Mesendoderm (in vitro differentiated cells): ENCODE measurements at regions not wholly inside any gene's neighbourhood (a gene's known extent, or its start where the extent isn't known, plus 50 kb on each side); places are given as distances from the start of the nearest gene placed in this dataset.
A peak's percentile ranks its signal among the peaks of the same experiment; 100 is the strongest.
"Not testable (repeated sequence)": the region's sequence is repeated elsewhere in the genome, so short reads cannot be mapped to it uniquely, and the experiment has no call there.

Experiments used
- DNase-seq: peaks from one replicate; pipeline ENCODE4 v3.0.0; 2013
- H2AK5ac ChIP-seq: 2 replicates; pipeline ENCODE4 v1.6.1; 2013; ENCODE audit warnings: low read length, inconsistent platforms
- H2BK120ac ChIP-seq: 2 replicates; pipeline ENCODE4 v1.6.1; 2013; ENCODE audit warnings: low read depth, mild to moderate bottlenecking, low read length, moderate library complexity, mixed read lengths
- H2BK15ac ChIP-seq: replicated peaks from 2 replicates; pipeline ENCODE4 v1.6.1; 2013; ENCODE audit warnings: low read depth, mild to moderate bottlenecking, moderate library complexity
- H2BK5ac ChIP-seq: 2 replicates; pipeline ENCODE4 v1.6.1; 2013; ENCODE audit warnings: low read length, inconsistent platforms
- H3K18ac ChIP-seq: 2 replicates; pipeline ENCODE4 v1.6.1; 2013; ENCODE audit warnings: mild to moderate bottlenecking, low read length, mixed read lengths
- H3K23ac ChIP-seq: one replicate; pipeline ENCODE4 v1.6.1; 2013; ENCODE audit warnings: low read length
- H3K27ac ChIP-seq: 2 replicates; pipeline ENCODE4 v1.5.1; 2013; ENCODE audit warnings: low read depth, mild to moderate bottlenecking, inconsistent platforms, low read length, moderate library complexity
- H3K27me3 ChIP-seq: 2 replicates; pipeline ENCODE4 v1.6.1; 2013; ENCODE audit warnings: low read length, control low read depth, mild to moderate bottlenecking, inconsistent platforms; ENCODE audit not compliant: insufficient read depth, poor library complexity
- H3K36me3 ChIP-seq: 2 replicates; pipeline ENCODE4 v1.6.1; 2013; ENCODE audit warnings: low read length, inconsistent platforms; ENCODE audit not compliant: control insufficient read depth, insufficient read depth
- H3K4ac ChIP-seq: one replicate; pipeline ENCODE4 v1.6.1; 2013; ENCODE audit warnings: low read depth, mild to moderate bottlenecking, low read length, moderate library complexity
- H3K4me1 ChIP-seq: 2 replicates; pipeline ENCODE4 v1.6.1; 2013; ENCODE audit warnings: low read depth, low read length, inconsistent platforms; ENCODE audit not compliant: control insufficient read depth
- H3K4me2 ChIP-seq: 2 replicates; pipeline ENCODE4 v1.6.1; 2013; ENCODE audit warnings: low read length
- H3K4me3 ChIP-seq: 2 replicates; pipeline ENCODE4 v1.5.1; 2013; ENCODE audit warnings: mild to moderate bottlenecking, low read length
- H3K56ac ChIP-seq: one replicate; pipeline ENCODE4 v1.6.1; 2013; ENCODE audit warnings: low read length
- H3K79me1 ChIP-seq: 2 replicates; pipeline ENCODE4 v1.6.1; 2013; ENCODE audit warnings: low read length, inconsistent platforms
- H3K79me2 ChIP-seq: 2 replicates; pipeline ENCODE4 v1.6.1; 2013; ENCODE audit warnings: mild to moderate bottlenecking, low read length; ENCODE audit not compliant: control insufficient read depth, insufficient read depth
- H3K9ac ChIP-seq: 2 replicates; pipeline ENCODE4 v1.6.1; 2013; ENCODE audit warnings: low read length, inconsistent platforms
- H4K5ac ChIP-seq: one replicate; pipeline ENCODE4 v1.6.1; 2013; ENCODE audit warnings: low read length
- H4K8ac ChIP-seq: one replicate; pipeline ENCODE4 v1.6.1; 2013; ENCODE audit warnings: low read depth, mild to moderate bottlenecking, control low read depth, low read length, moderate library complexity
- WGBS: extraction: QIAGEN DNeasy Blood & Tissue Kit; methylation state at CpG from one replicate; pipeline ENCODE4 v1.1.7; 2013; ENCODE audit warnings: low lambda C conversion rate, missing lambda C conversion rate; ENCODE audit not compliant: insufficient coverage; ENCODE audit errors: extremely low coverage; 5-methylcytosine and 5-hydroxymethylcytosine counted together

GRCh38 chr16:29180206-29180600, 195.4 kb downstream of the LAT start:
- H3K36me3 ChIP-seq, H2AK5ac ChIP-seq, H4K5ac ChIP-seq, H3K9ac ChIP-seq, H3K79me1 ChIP-seq, H2BK5ac ChIP-seq, H3K4me1 ChIP-seq, H3K4me2 ChIP-seq, H3K27ac ChIP-seq, H3K4ac ChIP-seq, H3K18ac ChIP-seq, DNase-seq, H3K56ac ChIP-seq, H3K79me2 ChIP-seq, H3K23ac ChIP-seq, H2BK15ac ChIP-seq, H3K4me3 ChIP-seq, H4K8ac ChIP-seq, H2BK120ac ChIP-seq, H3K27me3 ChIP-seq: not testable (repeated sequence)
- no CpG with 5 or more reads among the region's 15 CpGs for WGBS

GRCh38 chr16:29179401-29180205, 194.8 kb downstream of the LAT start:
- H3K27ac ChIP-seq, H3K4me3 ChIP-seq, H3K4me2 ChIP-seq, H3K23ac ChIP-seq, H4K5ac ChIP-seq, H2BK15ac ChIP-seq, H3K9ac ChIP-seq, H3K4me1 ChIP-seq, H2AK5ac ChIP-seq, H3K18ac ChIP-seq, H3K4ac ChIP-seq, H3K27me3 ChIP-seq, H4K8ac ChIP-seq, H3K56ac ChIP-seq, H3K79me2 ChIP-seq, H3K79me1 ChIP-seq, H2BK5ac ChIP-seq, H3K36me3 ChIP-seq, H2BK120ac ChIP-seq: not testable (repeated sequence)
- peak; percentile 37 for DNase-seq
- no CpG with 5 or more reads among the region's 25 CpGs for WGBS

GRCh38 chr16:29177888-29178726, 193.3 kb downstream of the LAT start:
- WGBS = no CpG with 5 or more reads among the region's 24 CpGs
- peak; percentile 14 for DNase-seq
- not testable (repeated sequence) for H3K4me1 ChIP-seq, H3K27me3 ChIP-seq, H3K36me3 ChIP-seq, H2BK15ac ChIP-seq, H3K9ac ChIP-seq, H2AK5ac ChIP-seq, H3K23ac ChIP-seq, H3K79me1 ChIP-seq, H4K5ac ChIP-seq, H3K18ac ChIP-seq, H3K4me2 ChIP-seq, H3K79me2 ChIP-seq, H3K4me3 ChIP-seq, H3K27ac ChIP-seq, H4K8ac ChIP-seq, H2BK5ac ChIP-seq, H3K4ac ChIP-seq, H3K56ac ChIP-seq, H2BK120ac ChIP-seq

- H2BK15ac ChIP-seq, H3K4me2 ChIP-seq, H3K79me2 ChIP-seq, H2AK5ac ChIP-seq, H3K4ac ChIP-seq, H3K27me3 ChIP-seq, H2BK5ac ChIP-seq, H4K5ac ChIP-seq, H2BK120ac ChIP-seq, H3K27ac ChIP-seq, H3K18ac ChIP-seq, H4K8ac ChIP-seq, H3K56ac ChIP-seq, DNase-seq, H3K79me1 ChIP-seq, H3K9ac ChIP-seq, H3K36me3 ChIP-seq, H3K4me1 ChIP-seq, H3K4me3 ChIP-seq, H3K23ac ChIP-seq: not testable (repeated sequence)
- WGBS = no CpG with 5 or more reads among the region's 30 CpGs
These were observed 192.5 kb downstream of the LAT start for GRCh38 chr16:29177203-29177887.

- no CpG with 5 or more reads among the region's 7 CpGs for WGBS
- not testable (repeated sequence) for H3K79me2 ChIP-seq, H2AK5ac ChIP-seq, H3K27ac ChIP-seq, H2BK5ac ChIP-seq, H3K9ac ChIP-seq, H3K4me2 ChIP-seq, H3K4ac ChIP-seq, H3K4me1 ChIP-seq, H3K23ac ChIP-seq, H3K27me3 ChIP-seq, DNase-seq, H4K8ac ChIP-seq, H2BK120ac ChIP-seq, H3K36me3 ChIP-seq, H3K18ac ChIP-seq, H2BK15ac ChIP-seq, H3K56ac ChIP-seq, H3K79me1 ChIP-seq, H3K4me3 ChIP-seq, H4K5ac ChIP-seq
These were observed 192.0 kb downstream of the LAT start for GRCh38 chr16:29176822-29177202.
